Ovary (tissue), 3 donors: ENCODE measurements at regions not wholly inside any gene's neighbourhood (a gene's known extent, or its start where the extent isn't known, plus 50 kb on each side); places are given as distances from the start of the nearest gene placed in this dataset.
"Not testable (repeated sequence)": the region's sequence is repeated elsewhere in the genome, so short reads cannot be mapped to it uniquely, and the experiment has no call there.

ENCODE experiments used
- CTCF ChIP-seq, 3 donors: fragments of 450-650 bp in 2 of 3; fragments of 200-600 bp in 1 of 3; IDR thresholded peaks; one replicate each; pipeline versions ENCODE4 v1.5.1 to v1.8.0; 2016 to 2022; ENCODE audit warnings: antibody characterized with exemption in 3 of 3, mild to moderate bottlenecking in 1 of 3
- POLR2A ChIP-seq: fragments of 450-650 bp; IDR thresholded peaks from one replicate; pipeline ENCODE4 v1.6.1; 2017; ENCODE audit warnings: antibody characterized with exemption, mild to moderate bottlenecking, moderate library complexity
- donor health status: DM: no; HTN: no; CAD: no.

- not testable (repeated sequence) for TF ChIP-seq CTCF (IDR thresholded peaks at IDR 0.05); POLR2A
Observed at GRCh38 chr21:6538320-6538719, 3983.1 kb upstream of the TPTE start.
